ENCODE measurements at regions not wholly inside any gene's neighbourhood (a gene's known extent, or its start where the extent isn't known, plus 50 kb on each side); places are given as distances from the start of the nearest gene placed in this dataset.
"Not testable (repeated sequence)": the region's sequence is repeated elsewhere in the genome, so short reads cannot be mapped to it uniquely, and the experiment has no call there.

DNA sequence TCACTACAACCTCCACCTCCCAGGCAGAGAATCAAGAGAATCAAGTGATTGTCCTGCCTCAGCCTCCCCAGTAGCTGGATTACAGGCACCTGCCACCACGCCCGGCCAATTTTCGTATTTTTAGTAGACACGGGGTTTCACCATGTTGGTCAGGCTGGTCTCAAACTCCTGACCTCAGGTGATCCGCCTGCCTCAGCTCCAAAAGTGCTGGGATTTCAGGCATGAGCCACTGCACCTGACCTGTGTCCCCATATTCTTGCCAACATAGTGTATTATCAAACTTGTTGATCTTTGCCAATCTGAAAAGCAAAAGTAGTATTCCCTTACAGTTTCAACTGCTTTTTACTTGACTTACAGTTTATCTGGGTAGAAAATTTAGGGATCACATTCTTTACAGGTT lies 101.7 kb downstream of the SPDYE17 start:
- TF ChIP-seq, protein P1, sequence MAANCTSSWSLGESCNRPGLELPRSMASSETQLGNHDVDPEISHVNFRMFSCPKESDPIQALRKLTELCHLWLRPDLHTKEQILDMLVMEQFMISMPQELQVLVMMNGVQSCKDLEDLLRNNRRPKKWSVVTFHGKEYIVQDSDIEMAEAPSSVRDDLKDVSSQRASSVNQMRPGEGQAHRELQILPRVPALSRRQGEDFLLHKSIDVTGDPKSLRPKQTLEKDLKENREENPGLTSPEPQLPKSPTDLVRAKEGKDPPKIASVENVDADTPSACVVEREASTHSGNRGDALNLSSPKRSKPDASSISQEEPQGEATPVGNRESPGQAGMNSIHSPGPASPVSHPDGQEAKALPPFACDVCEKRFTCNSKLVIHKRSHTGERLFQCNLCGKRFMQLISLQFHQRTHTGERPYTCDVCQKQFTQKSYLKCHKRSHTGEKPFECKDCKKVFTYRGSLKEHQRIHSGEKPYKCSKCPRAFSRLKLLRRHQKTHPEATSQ (tag by site-specific recombination; IDR thresholded peaks at IDR 0.05) = not testable (repeated sequence)
- TF ChIP-seq, protein P2, sequence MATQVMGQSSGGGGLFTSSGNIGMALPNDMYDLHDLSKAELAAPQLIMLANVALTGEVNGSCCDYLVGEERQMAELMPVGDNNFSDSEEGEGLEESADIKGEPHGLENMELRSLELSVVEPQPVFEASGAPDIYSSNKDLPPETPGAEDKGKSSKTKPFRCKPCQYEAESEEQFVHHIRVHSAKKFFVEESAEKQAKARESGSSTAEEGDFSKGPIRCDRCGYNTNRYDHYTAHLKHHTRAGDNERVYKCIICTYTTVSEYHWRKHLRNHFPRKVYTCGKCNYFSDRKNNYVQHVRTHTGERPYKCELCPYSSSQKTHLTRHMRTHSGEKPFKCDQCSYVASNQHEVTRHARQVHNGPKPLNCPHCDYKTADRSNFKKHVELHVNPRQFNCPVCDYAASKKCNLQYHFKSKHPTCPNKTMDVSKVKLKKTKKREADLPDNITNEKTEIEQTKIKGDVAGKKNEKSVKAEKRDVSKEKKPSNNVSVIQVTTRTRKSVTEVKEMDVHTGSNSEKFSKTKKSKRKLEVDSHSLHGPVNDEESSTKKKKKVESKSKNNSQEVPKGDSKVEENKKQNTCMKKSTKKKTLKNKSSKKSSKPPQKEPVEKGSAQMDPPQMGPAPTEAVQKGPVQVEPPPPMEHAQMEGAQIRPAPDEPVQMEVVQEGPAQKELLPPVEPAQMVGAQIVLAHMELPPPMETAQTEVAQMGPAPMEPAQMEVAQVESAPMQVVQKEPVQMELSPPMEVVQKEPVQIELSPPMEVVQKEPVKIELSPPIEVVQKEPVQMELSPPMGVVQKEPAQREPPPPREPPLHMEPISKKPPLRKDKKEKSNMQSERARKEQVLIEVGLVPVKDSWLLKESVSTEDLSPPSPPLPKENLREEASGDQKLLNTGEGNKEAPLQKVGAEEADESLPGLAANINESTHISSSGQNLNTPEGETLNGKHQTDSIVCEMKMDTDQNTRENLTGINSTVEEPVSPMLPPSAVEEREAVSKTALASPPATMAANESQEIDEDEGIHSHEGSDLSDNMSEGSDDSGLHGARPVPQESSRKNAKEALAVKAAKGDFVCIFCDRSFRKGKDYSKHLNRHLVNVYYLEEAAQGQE (tag by site-specific recombination; IDR thresholded peaks at IDR 0.05) = not testable (repeated sequence)
- TF ChIP-seq, protein P3, sequence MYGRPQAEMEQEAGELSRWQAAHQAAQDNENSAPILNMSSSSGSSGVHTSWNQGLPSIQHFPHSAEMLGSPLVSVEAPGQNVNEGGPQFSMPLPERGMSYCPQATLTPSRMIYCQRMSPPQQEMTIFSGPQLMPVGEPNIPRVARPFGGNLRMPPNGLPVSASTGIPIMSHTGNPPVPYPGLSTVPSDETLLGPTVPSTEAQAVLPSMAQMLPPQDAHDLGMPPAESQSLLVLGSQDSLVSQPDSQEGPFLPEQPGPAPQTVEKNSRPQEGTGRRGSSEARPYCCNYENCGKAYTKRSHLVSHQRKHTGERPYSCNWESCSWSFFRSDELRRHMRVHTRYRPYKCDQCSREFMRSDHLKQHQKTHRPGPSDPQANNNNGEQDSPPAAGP (tag by site-specific recombination; IDR thresholded peaks at IDR 0.05) = not testable (repeated sequence)
